Hepatocyte (in vitro differentiated cells): ENCODE measurements at regions not wholly inside any gene's neighbourhood (a gene's known extent, or its start where the extent isn't known, plus 50 kb on each side); places are given as distances from the start of the nearest gene placed in this dataset.

Experiments used
- CTCF ChIP-seq: fragments of 200-600 bp; sonication (generic); IDR thresholded peaks from 2 replicates; pipeline ENCODE4 v1.5.1; 2016; ENCODE audit warnings: antibody characterized with exemption, mild to moderate bottlenecking; ENCODE audit not compliant: poor library complexity
- EZH2 ChIP-seq: fragments of 200-600 bp; sonication (generic); IDR thresholded peaks from 2 replicates; pipeline ENCODE4 v1.6.1; 2016; ENCODE audit warnings: antibody characterized with exemption, mild to moderate bottlenecking, borderline replicate concordance
- EZH2phosphoT487 ChIP-seq: fragments of 200-600 bp; sonication (generic); IDR thresholded peaks from one replicate; pipeline ENCODE4 v1.6.1; 2018; ENCODE audit warnings: antibody characterized with exemption, mild to moderate bottlenecking, low read depth, moderate library complexity; ENCODE audit not compliant: unreplicated experiment, severe bottlenecking

- TF ChIP-seq EZH2: no peak
- no peak for TF ChIP-seq CTCF
- no peak for TF ChIP-seq EZH2phosphoT487
Measured at GRCh38 chr4:189200353-189200752, 740.3 kb upstream of the FRG1 start.
